Suprapubic skin (tissue), 3 donors: ENCODE measurements at regions not wholly inside any gene's neighbourhood (a gene's known extent, or its start where the extent isn't known, plus 50 kb on each side); places are given as distances from the start of the nearest gene placed in this dataset.

Experiments used
- CTCF ChIP-seq, 2 donors: fragments of 200-600 bp in 1 of 2; fragments of 450-650 bp in 1 of 2; sonication (generic) in 1 of 2; IDR thresholded peaks; one replicate each; pipeline ENCODE4 v1.5.1; 2016 to 2019; ENCODE audit warnings: antibody characterized with exemption in 2 of 2, mild to moderate bottlenecking in 1 of 2, moderate library complexity in 1 of 2
- EP300 ChIP-seq: sonication (generic); formaldehyde crosslinking; IDR thresholded peaks from one replicate; pipeline ENCODE4 v1.6.1; 2017; ENCODE audit warnings: antibody characterized with exemption

- TF ChIP-seq EP300 (no peak), CTCF (IDR thresholded peaks at IDR 0.05) (no peak)
These were observed 88.0 kb upstream of the E2F8 start for GRCh38 chr11:19328586-19329311.
